ENCODE measurements at regions not wholly inside any gene's neighbourhood (a gene's known extent, or its start where the extent isn't known, plus 50 kb on each side); places are given as distances from the start of the nearest gene placed in this dataset.

DNA sequence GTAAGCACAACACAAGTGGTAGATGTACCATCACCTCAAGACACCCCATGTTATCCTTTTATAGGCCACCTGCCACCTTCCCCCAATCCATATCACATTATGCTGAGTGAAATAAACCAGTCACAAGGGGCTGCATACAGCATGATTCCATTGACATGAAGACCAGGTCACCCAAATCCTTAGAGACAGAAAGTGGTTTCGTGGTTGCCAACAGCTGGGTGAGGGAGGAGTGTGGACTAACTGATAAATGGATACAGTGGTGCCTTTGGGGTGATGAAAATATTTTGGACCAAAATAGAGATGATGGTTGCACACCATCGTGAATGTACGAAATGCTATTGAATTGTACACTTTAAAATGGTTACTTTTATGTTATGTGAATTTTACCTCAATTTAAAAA, 65.7 kb upstream of the DMD start:
- no peak for DNase-seq
- Histone ChIP-seq H3K4me3 (ENCODE audit: low read length) (no peak overlapping the region), H3K27me3 (ENCODE audit: low read length) (no peaks in the 10 kb centered on the region), H3K9ac (ENCODE audit: low read length) (no peak overlapping the region), H3K9me3 (ENCODE audit: low read length) (no peaks in the 10 kb centered on the region), H3K79me2 (ENCODE audit: low read length) (no peaks in the 10 kb centered on the region), H3K36me3 (ENCODE audit: insufficient read depth, low read length) (no peaks in the 10 kb centered on the region), H2AFZ (ENCODE audit: low read length) (no peak overlapping the region), H3K4me1 (ENCODE audit: low read length) (no peaks in the 10 kb centered on the region), H4K20me1 (ENCODE audit: insufficient read depth, low read depth, low read length) (no peaks in the 10 kb centered on the region), H3K27ac (ENCODE audit: low read length) (no peak overlapping the region), H3K9me2 (replicated peaks; ENCODE audit: insufficient read depth, low read length) (no peaks in the 10 kb centered on the region), H3K4me2 (ENCODE audit: low read depth, low read length, poor library complexity, severe bottlenecking) (no peak overlapping the region)

DNA sequence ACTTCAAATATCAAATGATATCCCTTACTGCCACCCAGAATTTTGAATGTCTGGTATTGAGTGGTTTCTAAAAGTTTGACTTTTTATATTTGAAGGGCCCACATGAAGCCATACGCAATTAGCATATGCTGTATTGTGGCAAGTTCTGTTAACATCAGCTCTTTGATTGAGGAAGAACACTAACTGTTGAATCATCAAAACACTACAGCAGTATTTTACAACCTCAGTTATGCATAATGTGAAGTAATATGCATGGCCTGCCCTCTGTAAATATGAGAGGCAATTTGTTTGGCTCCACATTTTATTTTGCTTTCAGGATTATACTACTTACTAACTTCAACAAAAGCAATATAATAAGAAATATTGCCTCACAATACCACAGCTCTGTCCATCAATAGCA, 62.2 kb upstream of the DMD start:
- Histone ChIP-seq H3K4me3 (ENCODE audit: low read length) (no peak overlapping the region), H3K36me3 (ENCODE audit: insufficient read depth, low read length) (no peaks in the 10 kb centered on the region), H3K27ac (ENCODE audit: low read length) (no peak overlapping the region), H3K9me3 (ENCODE audit: low read length) (no peaks in the 10 kb centered on the region), H2AFZ (ENCODE audit: low read length) (peak overlapping the region; percentile 40; the same call in 1 of the 2 replicates), H3K9ac (ENCODE audit: low read length) (no peak overlapping the region), H3K9me2 (replicated peaks; ENCODE audit: insufficient read depth, low read length) (no peaks in the 10 kb centered on the region), H3K27me3 (ENCODE audit: low read length) (no peaks in the 10 kb centered on the region), H3K4me2 (ENCODE audit: low read depth, low read length, poor library complexity, severe bottlenecking) (no peak overlapping the region), H3K4me1 (ENCODE audit: low read length) (no peaks in the 10 kb centered on the region), H4K20me1 (ENCODE audit: insufficient read depth, low read depth, low read length) (no peaks in the 10 kb centered on the region), H3K79me2 (ENCODE audit: low read length) (no peaks in the 10 kb centered on the region)
- DNase-seq, result no peak

DNA sequence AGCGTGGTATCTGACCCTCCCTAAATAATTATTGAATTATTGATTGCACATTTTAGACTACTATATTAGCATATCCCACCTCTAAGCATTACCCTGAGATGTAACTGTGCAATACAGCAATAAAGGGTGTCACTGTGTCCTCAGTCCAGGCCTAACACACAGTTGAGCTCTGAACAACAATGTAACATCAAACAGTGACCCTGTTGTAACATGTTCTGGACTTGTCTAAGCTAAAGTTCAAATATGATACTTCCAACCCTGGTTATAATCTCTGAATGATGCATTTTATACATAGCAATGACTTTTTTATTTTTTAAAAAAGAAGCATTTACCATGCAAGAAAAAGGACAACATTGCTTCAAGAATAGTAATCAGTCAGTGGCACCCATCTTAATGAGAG, 61.6 kb upstream of the DMD start:
- no peak for DNase-seq
- no peak overlapping the region for H2AFZ ChIP-seq (ENCODE audit: low read length)
- no peaks in the 10 kb centered on the region for H3K27me3 ChIP-seq (ENCODE audit: low read length)
- H3K27ac ChIP-seq (ENCODE audit: low read length), result no peak overlapping the region
- no peaks in the 10 kb centered on the region for H3K9me2 ChIP-seq (replicated peaks; ENCODE audit: insufficient read depth, low read length)
- no peaks in the 10 kb centered on the region for H3K79me2 ChIP-seq (ENCODE audit: low read length)
- no peaks in the 10 kb centered on the region for H3K9me3 ChIP-seq (ENCODE audit: low read length)
- no peaks in the 10 kb centered on the region for H4K20me1 ChIP-seq (ENCODE audit: insufficient read depth, low read depth, low read length)
- no peaks in the 10 kb centered on the region for H3K4me1 ChIP-seq (ENCODE audit: low read length)
- H3K4me3 ChIP-seq (ENCODE audit: low read length), result no peak overlapping the region
- H3K36me3 ChIP-seq (ENCODE audit: insufficient read depth, low read length), result no peaks in the 10 kb centered on the region
- no peak overlapping the region for H3K4me2 ChIP-seq (ENCODE audit: low read depth, low read length, poor library complexity, severe bottlenecking)
- H3K9ac ChIP-seq (ENCODE audit: low read length), result no peak overlapping the region
